Colonic mucosa (tissue), 4 donors: ENCODE measurements at regions not wholly inside any gene's neighbourhood (a gene's known extent, or its start where the extent isn't known, plus 50 kb on each side); places are given as distances from the start of the nearest gene placed in this dataset.

Experiments used
- DNase-seq: peaks from one replicate; pipeline ENCODE4 v3.0.0-alpha.2; 2020
- H3K27ac ChIP-seq: fragments of 200-600 bp; one replicate; pipeline ENCODE4 v1.8.0; 2021
- H3K27me3 ChIP-seq: fragments of 200-600 bp; one replicate; pipeline ENCODE4 v1.8.0; 2021
- H3K36me3 ChIP-seq: fragments of 200-600 bp; one replicate; pipeline ENCODE4 v1.8.0; 2021
- H3K4me1 ChIP-seq: fragments of 200-600 bp; one replicate; pipeline ENCODE4 v1.8.0; 2021; ENCODE audit warnings: mild to moderate bottlenecking
- H3K4me3 ChIP-seq: fragments of 200-600 bp; one replicate; pipeline ENCODE4 v1.8.0; 2021
- H3K9ac ChIP-seq, 2 donors: one replicate each; pipeline ENCODE4 v1.7.0; 2013; ENCODE audit warnings: control low read depth in 2 of 2, low read depth in 2 of 2, low read length in 2 of 2
- H3K9me3 ChIP-seq: fragments of 200-600 bp; one replicate; pipeline ENCODE4 v1.8.0; 2021
- intact Hi-C: fragments of 100-400 bp; cut with DNase I; formaldehyde crosslinking; loops from one replicate; pipeline ENCODE4 v1.14.1; 2022
- TF ChIP-seq, protein P1 (sequence below): fragments of 200-600 bp; IDR thresholded peaks from one replicate; pipeline ENCODE4 v1.8.0; 2022; ENCODE audit warnings: antibody characterized with exemption, mild to moderate bottlenecking
- donor health status: healthy.
- donor health status: DM: no; HTN: no; CAD: no.
- donor health status: DM: no; HTN: no; CAD: no.

DNA sequence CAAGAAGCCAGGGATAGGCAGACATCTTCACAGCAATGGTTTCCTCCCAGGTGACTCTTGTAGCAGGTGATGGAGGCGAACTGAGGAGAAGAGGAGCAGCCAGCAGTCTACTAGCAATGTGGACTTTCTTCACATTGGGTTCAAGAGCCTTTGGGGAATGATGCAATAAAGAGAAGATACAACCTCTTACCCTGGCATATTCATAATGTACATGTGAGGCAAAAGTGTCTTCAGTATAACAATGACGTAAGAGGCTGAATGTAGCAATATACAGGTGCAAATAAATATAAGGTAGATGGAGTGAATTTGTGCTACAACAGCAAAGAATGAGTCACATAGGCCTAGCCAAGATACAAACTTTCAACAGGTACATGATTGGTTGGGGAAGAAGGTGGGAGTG, 70.9 kb upstream of the SOX9 start:
- Histone ChIP-seq H3K4me1 (no peaks in the 10 kb centered on the region), H3K27me3 (no peaks in the 10 kb centered on the region), H3K27ac (no peak overlapping the region), H3K36me3 (no peaks in the 10 kb centered on the region), H3K9ac (no peak overlapping the region), H3K4me3 (no peak overlapping the region), H3K9me3 (no peaks in the 10 kb centered on the region)
- TF ChIP-seq, protein P1, sequence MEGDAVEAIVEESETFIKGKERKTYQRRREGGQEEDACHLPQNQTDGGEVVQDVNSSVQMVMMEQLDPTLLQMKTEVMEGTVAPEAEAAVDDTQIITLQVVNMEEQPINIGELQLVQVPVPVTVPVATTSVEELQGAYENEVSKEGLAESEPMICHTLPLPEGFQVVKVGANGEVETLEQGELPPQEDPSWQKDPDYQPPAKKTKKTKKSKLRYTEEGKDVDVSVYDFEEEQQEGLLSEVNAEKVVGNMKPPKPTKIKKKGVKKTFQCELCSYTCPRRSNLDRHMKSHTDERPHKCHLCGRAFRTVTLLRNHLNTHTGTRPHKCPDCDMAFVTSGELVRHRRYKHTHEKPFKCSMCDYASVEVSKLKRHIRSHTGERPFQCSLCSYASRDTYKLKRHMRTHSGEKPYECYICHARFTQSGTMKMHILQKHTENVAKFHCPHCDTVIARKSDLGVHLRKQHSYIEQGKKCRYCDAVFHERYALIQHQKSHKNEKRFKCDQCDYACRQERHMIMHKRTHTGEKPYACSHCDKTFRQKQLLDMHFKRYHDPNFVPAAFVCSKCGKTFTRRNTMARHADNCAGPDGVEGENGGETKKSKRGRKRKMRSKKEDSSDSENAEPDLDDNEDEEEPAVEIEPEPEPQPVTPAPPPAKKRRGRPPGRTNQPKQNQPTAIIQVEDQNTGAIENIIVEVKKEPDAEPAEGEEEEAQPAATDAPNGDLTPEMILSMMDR, result no peak
- no peak for DNase-seq
- intact Hi-C loops, result no loop called here

DNA sequence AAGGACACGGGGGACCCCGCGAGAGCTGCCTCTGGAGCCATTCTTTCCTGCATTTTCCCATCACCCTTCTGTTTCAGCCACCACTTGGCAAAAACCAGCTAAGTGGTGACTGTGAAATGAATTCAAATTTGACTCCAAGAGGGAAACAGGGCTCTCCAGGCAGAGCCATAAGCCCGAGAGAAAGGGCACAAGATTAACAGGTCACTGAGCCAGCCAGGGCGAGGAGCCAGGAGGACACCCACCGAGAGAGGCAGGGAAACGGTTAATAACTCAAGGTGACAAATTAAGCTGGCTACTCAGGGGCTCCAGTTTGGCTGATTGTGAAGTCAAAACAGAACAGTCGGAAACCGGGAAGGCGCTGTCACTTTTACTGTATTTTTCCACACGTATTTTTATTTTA, 67.8 kb upstream of the SOX9 start:
- Histone ChIP-seq H3K9ac (no peak overlapping the region), H3K27ac (no peak overlapping the region), H3K4me3 (no peak overlapping the region), H3K9me3 (no peaks in the 10 kb centered on the region), H3K27me3 (no peaks in the 10 kb centered on the region), H3K4me1 (no peaks in the 10 kb centered on the region), H3K36me3 (no peaks in the 10 kb centered on the region)
- TF ChIP-seq, protein P1, result no peak
- intact Hi-C loops, result no loop called here
- DNase-seq, result no peak

DNA sequence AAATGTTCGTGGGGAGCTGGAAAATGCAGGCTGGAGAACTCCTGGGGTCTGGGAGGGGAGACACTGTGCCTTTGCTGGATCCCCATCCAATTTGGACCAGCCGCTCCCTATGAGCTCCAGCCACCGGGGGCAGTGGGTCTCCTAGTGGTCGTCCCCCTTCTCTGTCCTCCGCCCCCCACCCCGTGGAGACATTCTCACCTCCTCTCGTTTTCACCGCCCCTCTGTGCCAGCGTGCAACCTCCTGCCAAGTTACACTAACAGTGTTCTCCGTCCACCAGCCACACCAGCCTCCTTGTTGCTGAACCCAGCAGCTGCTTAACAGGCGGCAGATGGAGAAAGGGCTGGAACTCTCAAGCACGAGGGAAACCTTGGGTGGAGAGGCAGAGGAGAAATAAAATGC, 67.4 kb upstream of the SOX9 start:
- intact Hi-C loops, result no loop called here
- no peaks in the 10 kb centered on the region for H3K4me1 ChIP-seq
- no peaks in the 10 kb centered on the region for H3K27me3 ChIP-seq
- no peaks in the 10 kb centered on the region for H3K36me3 ChIP-seq
- TF ChIP-seq, protein P1, result no peak
- DNase-seq, result no peak
- no peak overlapping the region for H3K9ac ChIP-seq
- no peak overlapping the region for H3K4me3 ChIP-seq
- no peaks in the 10 kb centered on the region for H3K9me3 ChIP-seq
- no peak overlapping the region for H3K27ac ChIP-seq

DNA sequence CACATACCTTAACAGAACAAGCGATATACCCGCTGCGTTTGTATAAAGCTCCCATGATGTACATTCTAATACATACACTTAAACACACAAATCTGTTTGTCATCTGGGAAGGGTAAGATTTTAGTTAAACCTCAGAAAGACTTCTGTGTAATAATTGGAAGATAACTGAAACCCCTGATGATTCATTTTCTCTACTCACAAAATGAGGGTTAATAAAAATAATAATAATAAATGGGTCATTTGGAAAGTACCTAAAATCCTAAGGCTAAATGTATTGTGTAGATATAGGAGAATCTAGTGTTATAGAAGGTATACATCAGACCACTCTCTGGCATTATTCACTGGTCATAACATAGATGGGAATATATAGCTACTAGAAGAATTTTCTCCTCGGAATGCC, 64.7 kb upstream of the SOX9 start:
- H3K27ac ChIP-seq, result no peak overlapping the region
- intact Hi-C loops, result no loop called here
- H3K9ac ChIP-seq, result no peak overlapping the region
- no peaks in the 10 kb centered on the region for H3K27me3 ChIP-seq
- no peak for DNase-seq
- TF ChIP-seq, protein P1, result no peak
- no peak overlapping the region for H3K4me3 ChIP-seq
- no peaks in the 10 kb centered on the region for H3K4me1 ChIP-seq
- no peaks in the 10 kb centered on the region for H3K36me3 ChIP-seq
- H3K9me3 ChIP-seq, result no peaks in the 10 kb centered on the region

DNA sequence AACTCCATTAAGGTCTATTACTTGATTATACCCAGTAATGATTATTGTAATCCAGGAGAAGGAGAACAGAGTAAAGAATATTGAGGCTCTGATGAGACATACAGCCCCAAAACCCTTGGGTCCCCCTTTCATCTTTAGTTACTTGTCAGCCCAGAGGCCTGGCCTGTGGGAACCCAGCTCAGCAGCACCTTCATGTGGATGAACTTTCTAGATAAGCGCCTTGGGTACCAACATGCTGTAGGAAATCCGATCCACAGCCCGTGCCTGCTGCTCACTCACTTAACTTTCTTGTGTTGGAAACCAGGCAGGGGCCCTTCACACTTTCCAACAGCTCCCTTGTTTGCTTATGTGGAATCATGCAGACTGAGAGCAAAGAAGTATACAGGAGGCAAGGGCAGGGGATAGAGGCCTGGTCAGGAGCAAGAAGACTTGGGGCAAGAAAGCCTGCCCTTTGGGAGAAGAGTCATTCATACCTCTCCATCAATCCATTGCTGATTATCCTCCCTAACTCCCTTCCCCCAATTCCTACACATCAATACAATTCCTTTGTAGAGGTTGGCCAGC, 64.0 kb upstream of the SOX9 start:
- Histone ChIP-seq H3K27ac (no peak overlapping the region), H3K9ac (no peak overlapping the region), H3K9me3 (no peaks in the 10 kb centered on the region), H3K36me3 (no peaks in the 10 kb centered on the region), H3K27me3 (no peaks in the 10 kb centered on the region), H3K4me1 (no peaks in the 10 kb centered on the region), H3K4me3 (no peak overlapping the region)
- intact Hi-C loops, result no loop called here
- no peak for DNase-seq
- TF ChIP-seq, protein P1, result no peak
